GM21529 (cell line): ENCODE measurements at regions not wholly inside any gene's neighbourhood (a gene's known extent, or its start where the extent isn't known, plus 50 kb on each side); places are given as distances from the start of the nearest gene placed in this dataset.
A peak's percentile ranks its signal among the peaks of the same experiment; 100 is the strongest.

Experiments used
- ATAC-seq: cut with Tn5 transposase; IDR thresholded peaks from one replicate; pipeline ENCODE4 v1.9.1; 2021; ENCODE audit not compliant: unreplicated experiment

GRCh38 chr12:87280893-87281292, 748.3 kb downstream of the C12orf50 start:
- ATAC-seq = peak; percentile 71

- peak; percentile 85 for ATAC-seq
Measured at GRCh38 chr12:87280356-87280755, 748.8 kb downstream of the C12orf50 start.

GRCh38 chr12:87274594-87275245, 754.5 kb downstream of the C12orf50 start:
- peak; percentile 80 for ATAC-seq

GRCh38 chr12:87272851-87273250, 756.4 kb downstream of the C12orf50 start:
- ATAC-seq = no peak

GRCh38 chr12:87270919-87271318, 758.3 kb downstream of the C12orf50 start:
- ATAC-seq = no peak

- ATAC-seq = no peak
Measured at GRCh38 chr12:87266305-87266704, 762.9 kb downstream of the C12orf50 start.

- no peak for ATAC-seq
Measured at GRCh38 chr12:87259391-87259790, 769.8 kb downstream of the C12orf50 start.

- ATAC-seq = no peak
Measured at GRCh38 chr12:87254381-87255030, 774.7 kb downstream of the C12orf50 start.

GRCh38 chr12:87253157-87253556, 776.0 kb downstream of the C12orf50 start:
- ATAC-seq = no peak

GRCh38 chr12:87246726-87247125, 782.5 kb downstream of the C12orf50 start:
- ATAC-seq = no peak

- ATAC-seq = no peak
Measured at GRCh38 chr12:87238466-87238865, 790.7 kb downstream of the C12orf50 start.

GRCh38 chr12:87234898-87235297, 794.3 kb downstream of the C12orf50 start:
- ATAC-seq = no peak

GRCh38 chr12:87233671-87234070, 795.5 kb downstream of the C12orf50 start:
- no peak for ATAC-seq

GRCh38 chr12:87231818-87232217, 797.4 kb downstream of the C12orf50 start:
- ATAC-seq = no peak

- ATAC-seq = no peak
Measured at GRCh38 chr12:87230441-87230840, 798.8 kb downstream of the C12orf50 start.

GRCh38 chr12:87227162-87227561, 802.0 kb downstream of the C12orf50 start:
- no peak for ATAC-seq

GRCh38 chr12:87217491-87217890, 811.7 kb downstream of the C12orf50 start:
- ATAC-seq = no peak

GRCh38 chr12:87216436-87216835, 812.8 kb downstream of the C12orf50 start:
- no peak for ATAC-seq

- no peak for ATAC-seq
Measured at GRCh38 chr12:87202189-87202588, 827.0 kb downstream of the C12orf50 start.

GRCh38 chr12:87201598-87201997, 827.6 kb downstream of the C12orf50 start:
- no peak for ATAC-seq

GRCh38 chr12:87200289-87200979, 828.8 kb downstream of the C12orf50 start:
- ATAC-seq = no peak

- no peak for ATAC-seq
Measured at GRCh38 chr12:87198181-87198580, 831.0 kb downstream of the C12orf50 start.
